ENCODE measurements at regions not wholly inside any gene's neighbourhood (a gene's known extent, or its start where the extent isn't known, plus 50 kb on each side); places are given as distances from the start of the nearest gene placed in this dataset.
"Not testable (repeated sequence)": the region's sequence is repeated elsewhere in the genome, so short reads cannot be mapped to it uniquely, and the experiment has no call there.

DNA sequence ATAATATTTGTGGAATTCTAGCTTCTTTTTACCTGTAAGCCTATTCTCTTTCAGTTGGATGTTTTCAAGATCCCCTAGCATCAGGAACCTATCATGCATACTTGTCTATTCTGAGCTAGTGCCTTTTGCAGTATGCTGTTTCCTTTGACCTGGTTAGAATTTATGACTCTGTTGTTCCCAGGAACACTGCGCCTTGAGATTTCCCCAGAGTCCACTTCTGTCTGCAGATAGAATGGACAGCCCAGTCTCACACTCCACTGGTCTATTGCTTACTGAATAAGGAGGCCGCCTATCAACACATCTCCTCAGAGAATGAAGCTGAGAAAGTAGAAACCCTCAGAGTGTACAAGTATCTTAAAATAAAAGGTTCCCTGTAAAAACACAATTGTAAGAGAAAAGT is 465.1 kb upstream of the GALNTL6 start:
- DNase-seq (ENCODE audit: low read depth in 2 of 2): no peak

- DNase-seq (ENCODE audit: low read depth in 2 of 2): no peak
These were observed 470.6 kb upstream of the GALNTL6 start for GRCh38 chr4:171342646-171343045.

DNA sequence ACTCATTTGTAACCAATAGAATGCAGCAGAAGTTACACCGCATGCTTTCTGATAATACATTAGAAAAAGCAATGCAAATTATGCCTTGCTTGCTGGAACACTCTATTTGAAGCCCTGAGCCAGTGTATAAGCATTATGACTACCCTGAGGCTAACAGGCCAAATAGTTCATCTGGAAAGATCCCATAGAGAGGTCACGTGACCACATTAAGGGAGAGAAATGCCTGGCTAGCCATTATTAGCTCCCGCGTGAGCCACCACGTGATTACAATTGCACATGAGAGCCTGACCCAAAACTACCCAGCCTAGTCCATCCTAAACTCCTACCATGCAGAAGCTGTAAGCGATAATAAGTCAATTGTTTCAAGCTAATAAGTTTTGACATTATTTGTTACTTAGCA is 472.9 kb upstream of the GALNTL6 start:
- DNase-seq (ENCODE audit: low read depth in 2 of 2): no peak

- no peak for DNase-seq (ENCODE audit: low read depth in 2 of 2)
These were observed 478.7 kb upstream of the GALNTL6 start for GRCh38 chr4:171334549-171334948.

- DNase-seq (ENCODE audit: low read depth in 2 of 2): no peak
These were observed 504.5 kb upstream of the GALNTL6 start for GRCh38 chr4:171308661-171309060.

DNA sequence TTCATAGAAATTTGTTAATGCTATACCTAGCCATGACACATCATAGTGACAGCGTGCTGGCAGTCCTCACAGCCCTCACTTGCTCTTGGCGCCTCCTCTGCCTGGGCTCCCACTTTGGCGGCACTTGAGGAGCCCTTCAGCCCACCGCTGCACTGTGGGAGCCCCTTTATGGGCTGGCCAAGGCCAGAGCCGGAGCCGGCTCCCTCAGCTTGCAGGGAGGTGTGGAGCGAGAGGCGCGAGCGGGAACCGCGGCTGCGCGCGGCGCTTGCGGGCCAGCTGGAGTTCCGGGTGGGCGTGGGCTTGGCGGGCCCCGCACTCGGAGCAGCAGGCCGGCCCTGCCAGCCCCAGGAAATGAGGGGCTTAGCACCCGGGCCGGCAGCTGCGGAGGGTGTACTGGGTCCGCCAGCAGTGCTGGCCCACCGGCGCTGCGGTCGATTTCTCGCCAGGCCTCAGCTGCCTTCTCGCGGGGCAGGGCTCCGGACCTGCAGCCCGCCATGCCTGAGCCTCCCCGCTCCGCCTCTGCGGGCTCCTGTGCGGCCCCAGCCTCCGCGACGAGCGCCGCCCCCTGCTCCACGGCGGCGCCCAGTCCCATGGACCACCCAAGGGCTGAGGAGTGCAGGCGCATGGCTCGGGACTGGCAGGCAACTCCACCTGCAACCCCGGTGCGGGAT is 515.0 kb upstream of the GALNTL6 start:
- DNase-seq (ENCODE audit: low read depth in 2 of 2): not testable (repeated sequence)

GRCh38 chr4:171288816-171289432 is 524.3 kb upstream of the GALNTL6 start:
- DNase-seq (ENCODE audit: low read depth in 2 of 2): no peak

- DNase-seq (ENCODE audit: low read depth in 2 of 2): no peak
These were observed 531.8 kb upstream of the GALNTL6 start for GRCh38 chr4:171281359-171281758.

DNA sequence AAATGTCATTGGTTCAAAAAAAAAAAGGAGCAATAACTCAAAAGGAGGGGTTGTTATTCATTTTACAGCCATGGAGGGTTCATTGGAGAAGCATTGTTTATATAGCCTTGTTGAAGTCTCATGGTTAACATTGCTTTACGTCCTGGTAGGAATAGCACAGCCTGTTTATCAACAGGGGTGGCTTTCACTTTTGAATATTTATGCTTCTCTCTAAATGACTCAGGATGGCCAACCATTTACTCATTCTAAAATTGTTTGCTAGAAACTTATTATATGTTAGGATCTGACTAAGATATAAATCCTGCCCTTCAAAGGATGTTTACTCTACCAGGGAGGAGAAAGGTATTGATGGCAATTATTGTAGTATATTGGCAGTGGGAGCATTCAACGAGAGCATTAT is 534.1 kb upstream of the GALNTL6 start:
- no peak for DNase-seq (ENCODE audit: low read depth in 2 of 2)

DNA sequence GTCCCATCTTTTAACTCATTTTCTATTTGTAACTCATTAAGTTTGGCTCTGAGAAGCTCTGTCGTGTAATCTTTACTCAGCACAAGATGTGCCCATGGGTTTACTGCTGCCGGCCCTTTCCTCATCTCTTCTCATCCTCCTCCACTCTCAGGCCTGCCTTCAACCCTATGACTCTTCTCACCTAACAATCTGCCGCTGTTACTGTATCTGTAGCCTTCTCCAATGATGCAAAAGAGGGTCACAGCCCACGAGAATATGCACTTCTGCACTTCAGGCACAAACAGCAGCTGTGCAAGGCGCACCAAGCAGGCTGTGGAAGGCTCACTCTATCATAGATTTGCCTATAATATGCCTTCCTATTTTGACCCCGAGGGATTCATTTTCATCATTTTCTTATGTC is 546.5 kb upstream of the GALNTL6 start:
- no peak for DNase-seq (ENCODE audit: low read depth in 2 of 2)

DNA sequence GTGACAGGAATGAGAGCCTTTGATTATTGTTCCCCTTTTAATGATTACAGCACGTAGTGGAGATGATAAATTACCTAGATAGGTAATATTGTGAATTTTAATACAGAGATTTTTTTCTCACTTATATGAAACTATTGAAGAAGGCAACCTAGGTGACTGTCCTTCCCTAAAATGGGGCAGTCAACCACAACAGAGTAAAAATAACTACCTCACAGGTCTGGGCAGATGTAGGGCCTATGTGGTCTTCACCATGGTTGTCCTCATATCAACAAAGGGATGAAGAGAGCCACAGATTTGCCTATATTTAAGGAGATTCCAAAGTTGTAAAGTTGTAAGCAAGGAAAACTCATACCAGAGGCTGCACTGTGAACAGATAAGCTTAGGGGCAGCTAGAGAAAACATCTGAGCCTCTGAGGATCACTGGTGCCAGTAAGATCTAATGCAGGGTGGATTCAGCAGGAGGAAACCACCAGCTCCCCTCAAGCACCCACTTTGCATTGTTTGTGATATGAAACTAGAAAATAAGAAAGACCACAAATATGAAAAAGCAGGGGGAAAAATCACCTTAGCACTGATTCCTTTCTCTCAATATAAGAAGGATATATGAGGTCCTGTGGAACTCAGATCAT is 547.9 kb upstream of the GALNTL6 start:
- no peak for DNase-seq (ENCODE audit: low read depth in 2 of 2)

DNA sequence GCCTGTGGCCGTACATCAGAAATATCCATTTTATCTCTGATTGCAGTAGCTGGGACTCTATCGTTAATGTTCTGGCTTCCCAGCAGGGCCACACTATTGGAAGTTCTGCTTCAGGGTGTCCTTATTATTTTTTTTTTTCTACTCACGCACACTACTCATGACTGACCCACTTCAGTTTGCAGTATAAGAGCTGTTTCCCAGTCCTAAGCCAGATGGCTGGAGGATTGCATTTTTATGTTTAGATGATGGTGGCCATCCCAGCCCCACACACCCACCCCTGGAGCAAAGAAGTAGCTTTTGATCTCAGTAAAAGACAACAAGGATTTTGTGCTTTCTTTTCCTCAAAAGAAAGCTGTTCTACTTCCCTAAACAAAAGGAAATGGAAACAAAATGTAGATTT is 557.0 kb upstream of the GALNTL6 start:
- no peak for DNase-seq (ENCODE audit: low read depth in 2 of 2)

DNA sequence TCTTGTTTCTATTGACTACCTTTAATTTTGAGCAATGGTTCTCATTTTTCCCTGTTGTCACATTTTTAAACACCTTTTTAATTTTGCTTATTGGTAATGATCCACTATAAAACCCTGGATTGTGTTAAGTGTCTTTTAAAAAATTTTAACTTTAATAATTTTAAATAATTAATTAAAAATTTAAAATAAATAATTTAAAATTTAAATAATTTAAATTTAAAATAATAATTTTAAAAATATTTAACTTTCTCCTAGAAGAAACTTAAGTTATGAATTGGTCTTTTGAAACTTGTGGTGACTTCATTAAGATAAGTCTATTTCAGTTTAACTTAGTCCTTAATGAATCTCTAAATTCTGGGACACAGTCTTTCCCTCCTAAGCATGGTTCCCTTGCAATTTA is 566.3 kb upstream of the GALNTL6 start:
- no peak for DNase-seq (ENCODE audit: low read depth in 2 of 2)

- no peak for DNase-seq (ENCODE audit: low read depth in 2 of 2)
These were observed 570.4 kb upstream of the GALNTL6 start for GRCh38 chr4:171242831-171243230.

DNA sequence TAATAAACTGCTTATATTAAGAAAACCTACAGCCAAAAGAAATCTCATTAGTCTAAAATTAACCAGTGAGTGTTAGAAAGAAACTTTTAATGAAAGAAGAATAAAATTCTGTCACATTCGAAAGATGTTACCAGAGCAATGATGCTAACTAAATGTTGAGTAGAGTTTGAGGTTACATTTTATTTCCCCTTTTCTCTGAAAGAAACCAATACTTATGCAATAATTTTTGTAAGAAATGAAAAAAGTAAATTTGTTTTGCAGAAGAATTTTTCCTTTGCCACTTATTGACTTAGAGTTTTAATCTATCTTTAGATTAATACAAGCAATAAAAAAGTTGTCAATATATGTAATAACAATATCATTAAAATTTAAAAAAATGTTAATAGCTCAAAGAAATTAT is 574.0 kb upstream of the GALNTL6 start:
- DNase-seq (ENCODE audit: low read depth in 2 of 2): no peak

DNA sequence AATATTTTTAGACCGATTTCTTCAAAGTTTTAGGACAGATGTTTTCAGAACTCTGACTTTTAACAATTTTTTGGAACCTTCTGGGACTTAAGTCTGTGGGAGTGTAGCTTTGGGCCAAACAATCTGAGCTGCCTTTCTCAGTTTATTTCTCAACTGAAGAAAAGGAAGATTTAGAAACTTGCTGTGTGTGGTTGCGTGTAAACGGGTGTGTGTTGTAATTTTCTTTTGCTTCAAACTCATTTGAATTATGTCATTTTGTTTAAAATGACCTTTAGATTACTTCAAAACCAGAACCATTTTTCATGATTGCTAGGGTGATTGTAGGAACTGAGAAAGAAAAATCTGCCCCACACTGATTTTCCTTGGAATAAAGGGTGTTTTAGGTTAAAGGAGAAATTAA is 577.7 kb upstream of the GALNTL6 start:
- no peak for DNase-seq (ENCODE audit: low read depth in 2 of 2)

- DNase-seq (ENCODE audit: low read depth in 2 of 2): not testable (repeated sequence)
These were observed 583.9 kb upstream of the GALNTL6 start for GRCh38 chr4:171229354-171229753.

DNA sequence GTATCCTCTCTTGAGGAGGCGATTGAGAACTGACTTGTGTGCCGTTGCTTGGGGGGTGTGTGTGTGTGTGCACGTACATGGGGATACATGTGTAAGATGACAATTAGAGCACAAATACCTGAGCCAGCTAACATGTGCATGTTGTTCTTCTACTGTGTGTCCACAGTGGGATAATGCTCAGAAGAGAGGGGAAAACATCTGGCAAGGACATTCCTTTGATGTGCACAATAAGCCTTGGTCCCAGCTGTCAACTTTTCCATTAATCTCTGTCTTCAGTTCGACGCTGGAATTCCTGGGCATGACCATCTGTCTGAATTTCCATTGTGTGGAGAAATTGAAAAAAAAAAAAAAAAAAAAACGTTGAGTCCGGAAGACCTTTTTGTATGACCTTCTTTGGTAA is 592.0 kb upstream of the GALNTL6 start:
- DNase-seq (ENCODE audit: low read depth in 2 of 2): no peak

DNA sequence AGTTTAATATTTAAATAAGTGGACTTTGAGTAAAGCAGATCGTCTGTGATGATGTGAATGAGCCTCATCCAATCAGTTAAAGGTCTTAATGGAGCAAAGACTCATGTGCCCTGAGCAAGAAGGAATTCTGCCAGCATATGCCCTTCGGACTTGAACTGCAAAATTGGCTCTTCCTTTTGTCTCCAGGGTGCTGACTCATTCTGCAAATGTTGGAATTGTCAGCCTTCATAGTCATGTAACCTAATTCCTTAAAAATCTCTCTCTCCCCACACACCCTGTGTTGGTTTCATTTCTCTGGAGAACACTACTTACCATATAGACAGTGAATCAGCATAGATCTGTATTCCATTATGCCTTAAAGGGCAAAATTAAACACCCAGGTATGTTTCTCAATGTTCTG is 609.8 kb upstream of the GALNTL6 start:
- no peak for DNase-seq (ENCODE audit: low read depth in 2 of 2)

DNA sequence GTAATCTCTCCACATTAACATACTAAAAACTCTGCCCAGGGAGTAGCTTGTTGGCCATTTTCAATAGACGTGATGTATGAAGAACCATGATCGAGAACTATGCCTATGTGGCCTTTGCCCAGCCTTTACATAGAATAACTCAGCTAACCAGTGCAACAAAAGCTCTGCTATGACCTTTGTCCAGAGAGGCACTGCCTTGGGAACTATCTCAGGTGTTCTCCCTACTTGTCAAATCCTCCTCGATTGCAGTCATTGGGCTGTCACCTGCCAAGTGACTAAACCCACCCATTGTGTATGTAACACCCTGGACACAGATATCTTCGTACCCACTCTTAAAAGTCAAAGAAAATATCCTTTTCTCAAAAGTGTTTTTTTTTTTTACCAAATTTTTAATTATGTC is 610.3 kb upstream of the GALNTL6 start:
- no peak for DNase-seq (ENCODE audit: low read depth in 2 of 2)

GRCh38 chr4:171186700-171187099 is 626.5 kb upstream of the GALNTL6 start:
- no peak for DNase-seq (ENCODE audit: low read depth in 2 of 2)

GRCh38 chr4:171181090-171181489 is 632.1 kb upstream of the GALNTL6 start:
- DNase-seq (ENCODE audit: low read depth in 2 of 2): no peak

DNA sequence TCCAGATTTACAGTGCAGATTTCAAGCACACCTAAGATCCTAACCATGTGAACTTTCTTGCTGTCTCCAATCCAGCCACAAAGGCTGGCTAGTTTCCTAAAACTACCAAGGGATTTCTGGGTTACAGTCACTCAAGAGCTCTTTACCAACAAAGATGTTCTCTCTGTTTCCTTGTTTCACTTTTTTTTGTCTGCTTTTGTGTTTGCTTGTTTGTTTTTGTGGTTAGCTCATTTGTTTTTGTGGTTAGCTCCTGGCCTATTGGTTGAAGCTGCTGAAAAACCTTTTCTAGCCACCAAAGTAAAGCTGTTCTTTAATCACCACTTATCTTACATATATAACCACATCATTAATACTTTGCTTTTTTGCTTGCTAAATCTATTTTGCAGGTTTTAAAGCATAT is 642.5 kb upstream of the GALNTL6 start:
- no peak for DNase-seq (ENCODE audit: low read depth in 2 of 2)

All from dermis microvascular lymphatic vessel endothelial cell (primary cell).